Globus pallidus (tissue), 1 donor: ENCODE measurements at regions not wholly inside any gene's neighbourhood (a gene's known extent, or its start where the extent isn't known, plus 50 kb on each side); places are given as distances from the start of the nearest gene placed in this dataset.
A peak's percentile ranks its signal among the peaks of the same experiment; 100 is the strongest.
"Not testable (repeated sequence)": the region's sequence is repeated elsewhere in the genome, so short reads cannot be mapped to it uniquely, and the experiment has no call there.

ENCODE experiments used
- DNase-seq: peaks from one replicate; pipeline ENCODE4 v3.0.0-alpha.2; 2015; ENCODE audit warnings: low spot score

GRCh38 chr7:15049157-15049556 lies 146.6 kb upstream of the DGKB start:
- DNase-seq = no peak

- DNase-seq = no peak
Measured at GRCh38 chr7:15046861-15047260, 144.3 kb upstream of the DGKB start.

- no peak for DNase-seq
Measured at GRCh38 chr7:15043931-15044330, 141.4 kb upstream of the DGKB start.

- no peak for DNase-seq
Measured at GRCh38 chr7:15042285-15043065, 139.9 kb upstream of the DGKB start.

- no peak for DNase-seq
Measured at GRCh38 chr7:15041226-15041625, 138.7 kb upstream of the DGKB start.

GRCh38 chr7:15035814-15036213 lies 133.3 kb upstream of the DGKB start:
- no peak for DNase-seq

- no peak for DNase-seq
Measured at GRCh38 chr7:15033039-15033438, 130.5 kb upstream of the DGKB start.

GRCh38 chr7:15018981-15019380 lies 116.4 kb upstream of the DGKB start:
- DNase-seq = no peak

GRCh38 chr7:15016766-15017165 lies 114.2 kb upstream of the DGKB start:
- no peak for DNase-seq

GRCh38 chr7:15016315-15016667 lies 113.7 kb upstream of the DGKB start:
- no peak for DNase-seq

- DNase-seq = peak; percentile 39
Measured at GRCh38 chr7:15015545-15016314, 113.2 kb upstream of the DGKB start.

GRCh38 chr7:15012135-15012534 lies 109.6 kb upstream of the DGKB start:
- DNase-seq = no peak

- no peak for DNase-seq
Measured at GRCh38 chr7:15011289-15011688, 108.7 kb upstream of the DGKB start.

GRCh38 chr7:15007507-15007906 lies 105.0 kb upstream of the DGKB start:
- no peak for DNase-seq

- DNase-seq = no peak
Measured at GRCh38 chr7:15005672-15006071, 103.1 kb upstream of the DGKB start.

GRCh38 chr7:15000157-15000556 lies 97.6 kb upstream of the DGKB start:
- no peak for DNase-seq

- DNase-seq = no peak
Measured at GRCh38 chr7:14999331-14999730, 96.8 kb upstream of the DGKB start.

GRCh38 chr7:14995774-14996173 lies 93.2 kb upstream of the DGKB start:
- no peak for DNase-seq

- no peak for DNase-seq
Measured at GRCh38 chr7:14988941-14989340, 86.4 kb upstream of the DGKB start.

- no peak for DNase-seq
Measured at GRCh38 chr7:14978687-14979086, 76.1 kb upstream of the DGKB start.

GRCh38 chr7:14974688-14975087 lies 72.1 kb upstream of the DGKB start:
- no peak for DNase-seq

GRCh38 chr7:14973712-14974428 lies 71.3 kb upstream of the DGKB start:
- no peak for DNase-seq

GRCh38 chr7:14971678-14972077 lies 69.1 kb upstream of the DGKB start:
- not testable (repeated sequence) for DNase-seq
